CD4-positive, alpha-beta T cell treated with Interleukin-6 at 100 ng/mL for 8 hours (primary cell): ENCODE measurements at regions not wholly inside any gene's neighbourhood (a gene's known extent, or its start where the extent isn't known, plus 50 kb on each side); places are given as distances from the start of the nearest gene placed in this dataset.
A peak's percentile ranks its signal among the peaks of the same experiment; 100 is the strongest.
"Not testable (repeated sequence)": the region's sequence is repeated elsewhere in the genome, so short reads cannot be mapped to it uniquely, and the experiment has no call there.

ENCODE experiments used
- DNase-seq: peaks from one replicate; pipeline ENCODE4 v3.0.0-alpha.2; 2020; ENCODE audit warnings: mixed read lengths, low spot score

GRCh38 chr14:89743828-89744227 lies 210.7 kb downstream of the EFCAB11 start:
- no peak for DNase-seq

GRCh38 chr14:89740241-89740640 lies 214.3 kb downstream of the EFCAB11 start:
- no peak for DNase-seq

- DNase-seq: no peak
Observed at GRCh38 chr14:89736881-89737280, 217.6 kb downstream of the EFCAB11 start.

GRCh38 chr14:89731396-89731933 lies 223.1 kb downstream of the EFCAB11 start:
- DNase-seq: no peak

GRCh38 chr14:89730687-89731086 lies 223.8 kb downstream of the EFCAB11 start:
- no peak for DNase-seq

- DNase-seq: no peak
Observed at GRCh38 chr14:89728964-89729363, 225.6 kb downstream of the EFCAB11 start.

GRCh38 chr14:89726226-89726625 lies 228.3 kb downstream of the EFCAB11 start:
- not testable (repeated sequence) for DNase-seq

GRCh38 chr14:89724628-89724960 lies 229.9 kb downstream of the EFCAB11 start:
- DNase-seq: peak; percentile 53

GRCh38 chr14:89723930-89724627 lies 230.5 kb downstream of the EFCAB11 start:
- DNase-seq: no peak

- no peak for DNase-seq
Observed at GRCh38 chr14:89721956-89722355, 232.6 kb downstream of the EFCAB11 start.

GRCh38 chr14:89720741-89721729 lies 233.5 kb downstream of the EFCAB11 start:
- peak; percentile 90 for DNase-seq

GRCh38 chr14:89720076-89720687 lies 234.3 kb downstream of the EFCAB11 start:
- DNase-seq: peak; percentile 40

- no peak for DNase-seq
Observed at GRCh38 chr14:89719366-89720075, 235.0 kb downstream of the EFCAB11 start.

- no peak for DNase-seq
Observed at GRCh38 chr14:89708982-89709625, 245.4 kb downstream of the EFCAB11 start.

- DNase-seq: no peak
Observed at GRCh38 chr14:89707086-89707485, 247.4 kb downstream of the EFCAB11 start.

- no peak for DNase-seq
Observed at GRCh38 chr14:89702876-89703200, 251.7 kb downstream of the EFCAB11 start.

GRCh38 chr14:89702073-89702875 lies 252.3 kb downstream of the EFCAB11 start:
- DNase-seq: no peak

- DNase-seq: peak; percentile 77
Observed at GRCh38 chr14:89701211-89702043, 253.1 kb downstream of the EFCAB11 start.

GRCh38 chr14:89700801-89701200 lies 253.7 kb downstream of the EFCAB11 start:
- no peak for DNase-seq

- DNase-seq: no peak
Observed at GRCh38 chr14:89699071-89699470, 255.5 kb downstream of the EFCAB11 start.
